Naive thymus-derived CD4-positive, alpha-beta T cell (primary cell): ENCODE measurements at regions not wholly inside any gene's neighbourhood (a gene's known extent, or its start where the extent isn't known, plus 50 kb on each side); places are given as distances from the start of the nearest gene placed in this dataset.
A peak's percentile ranks its signal among the peaks of the same experiment; 100 is the strongest.

Source experiments
- ATAC-seq: fragments of 150-1000 bp; cut with Tn5 transposase; 2 replicates; pipeline ENCODE4 v1.10.0; 2021; ENCODE audit warnings: mild to moderate bottlenecking, moderate library complexity
- CTCF ChIA-PET: fragments of 350-600 bp; sonication (Branson Sonifier 250); formaldehyde crosslinking; loops from one replicate; lab custom pipeline; 2021; ENCODE audit warnings: antibody characterized with exemption; lab: Charles Lee
- POLR2A ChIA-PET: fragments of 350-600 bp; sonication (Branson Sonifier 250); formaldehyde crosslinking; loops from one replicate; lab custom pipeline; 2021; ENCODE audit warnings: antibody characterized with exemption, inconsistent platforms; lab: Charles Lee
- DNase-seq, 9 donors: peaks; one replicate each; pipeline versions ENCODE4 v3.0.0 to v3.0.0-alpha.2; 2020 to 2022; ENCODE audit warnings: mixed read lengths in 1 of 9
- H3K27ac ChIP-seq: one replicate; pipeline ENCODE4 v1.7.0; 2013; ENCODE audit warnings: mild to moderate bottlenecking, low read depth, low read length, moderate library complexity
- H3K27me3 ChIP-seq, 2 donors: one replicate each; pipeline ENCODE4 v1.7.0; 2013; ENCODE audit warnings: low read length in 2 of 2, mild to moderate bottlenecking in 2 of 2, moderate library complexity in 2 of 2; ENCODE audit not compliant: control insufficient read depth in 2 of 2, insufficient read depth in 2 of 2
- H3K36me3 ChIP-seq, 3 experiments: 1 replicate in 2 of 3; 2 replicates in 1 of 3; pipeline ENCODE4 v1.7.0; 2013; ENCODE audit warnings: low read length in 3 of 3, mild to moderate bottlenecking in 3 of 3, moderate library complexity in 1 of 3; ENCODE audit not compliant: insufficient read depth in 3 of 3, control insufficient read depth in 2 of 3
- H3K4me1 ChIP-seq, 2 donors: one replicate each; pipeline ENCODE4 v1.7.0; 2013; ENCODE audit warnings: low read length in 2 of 2, mild to moderate bottlenecking in 2 of 2, moderate library complexity in 1 of 2; ENCODE audit not compliant: control insufficient read depth in 2 of 2, insufficient read depth in 2 of 2
- H3K4me3 ChIP-seq: 2 replicates; pipeline ENCODE4 v1.7.0; 2013; ENCODE audit warnings: mild to moderate bottlenecking, low read length
- H3K9me3 ChIP-seq, 3 experiments: 1 replicate in 2 of 3; 2 replicates in 1 of 3; pipeline ENCODE4 v1.7.0; 2013; ENCODE audit warnings: low read length in 3 of 3; ENCODE audit not compliant: control insufficient read depth in 2 of 3
- H3K27ac Mint-ChIP-seq, 9 donors: one replicate each; pipeline ENCODE4 v1.8.0; 2020 to 2022; ENCODE audit warnings: mixed read lengths in 9 of 9, mild to moderate bottlenecking in 8 of 9, moderate library complexity in 5 of 9, inconsistent platforms in 2 of 9
- H3K27me3 Mint-ChIP-seq, 5 donors: one replicate each; pipeline ENCODE4 v1.8.0; 2021 to 2022; ENCODE audit warnings: mixed read lengths in 5 of 5, mild to moderate bottlenecking in 1 of 5
- H3K36me3 Mint-ChIP-seq, 5 donors: one replicate each; pipeline ENCODE4 v1.8.0; 2020 to 2022; ENCODE audit warnings: mixed read lengths in 5 of 5, mild to moderate bottlenecking in 3 of 5, inconsistent platforms in 1 of 5
- H3K4me1 Mint-ChIP-seq, 7 donors: one replicate each; pipeline ENCODE4 v1.8.0; 2020 to 2022; ENCODE audit warnings: mixed read lengths in 7 of 7, mild to moderate bottlenecking in 3 of 7, inconsistent platforms in 1 of 7
- H3K4me3 Mint-ChIP-seq, 10 donors: one replicate each; pipeline ENCODE4 v1.8.0; 2020 to 2022; ENCODE audit warnings: mild to moderate bottlenecking in 10 of 10, mixed read lengths in 10 of 10, moderate library complexity in 6 of 10, inconsistent platforms in 2 of 10
- H3K9me3 Mint-ChIP-seq, 11 donors: one replicate each; pipeline ENCODE4 v1.8.0; 2020 to 2022; ENCODE audit warnings: mixed read lengths in 11 of 11, mild to moderate bottlenecking in 4 of 11, inconsistent platforms in 1 of 11, moderate library complexity in 1 of 11
- intact Hi-C, 2 donors: fragments of 100-400 bp; cut with micrococcal nuclease; formaldehyde crosslinking; loops; one replicate each; pipeline ENCODE4 v1.15.1; 2023

GRCh38 chr12:124227951-124228711, 66.8 kb upstream of the RFLNA start:
- H3K27me3 ChIP-seq: no peaks in the 10 kb centered on the region
- intact Hi-C loops: no loop called here
- H3K4me3 ChIP-seq: no peak overlapping the region
- ATAC-seq (no peak), DNase-seq (peak in 1 of 9 donors; percentile 8)
- peak overlapping the region in 1 of 10 donors; percentile 33 for H3K4me3 Mint-ChIP-seq
- H3K4me1 ChIP-seq: no peaks in the 10 kb centered on the region
- CTCF ChIA-PET: no interaction called here
- peak overlapping the region in 1 of 9 donors; percentile 60 for H3K27ac Mint-ChIP-seq
- peaks cover 0 to 11% (median 6%) of the 10 kb centered on the region in 11 donors for H3K9me3 Mint-ChIP-seq
- H3K36me3 ChIP-seq: no peaks in the 10 kb centered on the region
- H3K4me1 Mint-ChIP-seq: peaks cover 0 to 11% (median 6%) of the 10 kb centered on the region in 7 donors
- H3K27me3 Mint-ChIP-seq: peaks cover 3 to 22% (median 7%) of the 10 kb centered on the region in 5 donors
- H3K9me3 ChIP-seq: no peaks in the 10 kb centered on the region
- peaks cover 0 to 6% (median 0%) of the 10 kb centered on the region in 5 donors for H3K36me3 Mint-ChIP-seq
- no peak overlapping the region for H3K27ac ChIP-seq
- POLR2A ChIA-PET: no interaction called here

- Mint-ChIP-seq H3K27ac (no peak overlapping the region), H3K36me3 (peaks cover 0 to 6% (median 0%) of the 10 kb centered on the region in 5 donors)
Measured at GRCh38 chr12:124229520-124229919, 65.4 kb upstream of the RFLNA start.

GRCh38 chr12:124230117-124230757, 64.7 kb upstream of the RFLNA start:
- H3K27me3 ChIP-seq: no peaks in the 10 kb centered on the region
- no peak overlapping the region for H3K27ac Mint-ChIP-seq
- intact Hi-C loops: no loop called here
- H3K9me3 ChIP-seq: no peaks in the 10 kb centered on the region
- CTCF ChIA-PET: no interaction called here
- H3K27ac ChIP-seq: no peak overlapping the region
- no peak overlapping the region for H3K4me3 ChIP-seq
- POLR2A ChIA-PET: no interaction called here
- H3K4me1 Mint-ChIP-seq: no peaks in the 10 kb centered on the region
- peaks cover 0 to 19% (median 5%) of the 10 kb centered on the region in 5 donors for H3K27me3 Mint-ChIP-seq
- peaks cover 0 to 6% (median 4%) of the 10 kb centered on the region in 5 donors for H3K36me3 Mint-ChIP-seq
- DNase-seq: no peak
- no peak overlapping the region for H3K4me3 Mint-ChIP-seq
- no peaks in the 10 kb centered on the region for H3K4me1 ChIP-seq
- no peak for ATAC-seq
- H3K36me3 ChIP-seq: no peaks in the 10 kb centered on the region
- H3K9me3 Mint-ChIP-seq: peaks cover 0 to 17% (median 7%) of the 10 kb centered on the region in 11 donors

More at GRCh38 chr12:124229520-124229919, 65.4 kb upstream of the RFLNA start:
- H3K27me3 ChIP-seq: no peaks in the 10 kb centered on the region
- H3K27ac ChIP-seq: no peak overlapping the region
- DNase-seq (no peak), ATAC-seq (no peak)
- no peak overlapping the region for H3K4me3 ChIP-seq
- POLR2A ChIA-PET: no interaction called here
- no peaks in the 10 kb centered on the region for H3K9me3 ChIP-seq
- peaks cover 0 to 11% (median 6%) of the 10 kb centered on the region in 11 donors for H3K9me3 Mint-ChIP-seq
- H3K27me3 Mint-ChIP-seq: peaks cover 0 to 20% (median 5%) of the 10 kb centered on the region in 5 donors
- intact Hi-C loops: no loop called here
- H3K4me1 ChIP-seq: no peaks in the 10 kb centered on the region
- H3K4me3 Mint-ChIP-seq: no peak overlapping the region
- CTCF ChIA-PET: no interaction called here
- no peaks in the 10 kb centered on the region for H3K4me1 Mint-ChIP-seq
- H3K36me3 ChIP-seq: no peaks in the 10 kb centered on the region

GRCh38 chr12:124230789-124231188, 64.1 kb upstream of the RFLNA start:
- peaks cover 0 to 17% (median 7%) of the 10 kb centered on the region in 11 donors for H3K9me3 Mint-ChIP-seq
- DNase-seq (no peak), ATAC-seq (no peak)
- ChIA-PET CTCF (no interaction called here), POLR2A (no interaction called here)
- intact Hi-C loops: no loop called here
- Histone ChIP-seq H3K4me1 (no peaks in the 10 kb centered on the region), H3K4me3 (no peak overlapping the region), H3K27me3 (no peaks in the 10 kb centered on the region), H3K36me3 (no peaks in the 10 kb centered on the region), H3K9me3 (no peaks in the 10 kb centered on the region), H3K27ac (no peak overlapping the region)
- peaks cover 0 to 19% (median 5%) of the 10 kb centered on the region in 5 donors for H3K27me3 Mint-ChIP-seq
- no peaks in the 10 kb centered on the region for H3K4me1 Mint-ChIP-seq
- no peak overlapping the region for H3K4me3 Mint-ChIP-seq
- H3K27ac Mint-ChIP-seq: no peak overlapping the region
- peaks cover 0 to 6% (median 4%) of the 10 kb centered on the region in 5 donors for H3K36me3 Mint-ChIP-seq

DNA sequence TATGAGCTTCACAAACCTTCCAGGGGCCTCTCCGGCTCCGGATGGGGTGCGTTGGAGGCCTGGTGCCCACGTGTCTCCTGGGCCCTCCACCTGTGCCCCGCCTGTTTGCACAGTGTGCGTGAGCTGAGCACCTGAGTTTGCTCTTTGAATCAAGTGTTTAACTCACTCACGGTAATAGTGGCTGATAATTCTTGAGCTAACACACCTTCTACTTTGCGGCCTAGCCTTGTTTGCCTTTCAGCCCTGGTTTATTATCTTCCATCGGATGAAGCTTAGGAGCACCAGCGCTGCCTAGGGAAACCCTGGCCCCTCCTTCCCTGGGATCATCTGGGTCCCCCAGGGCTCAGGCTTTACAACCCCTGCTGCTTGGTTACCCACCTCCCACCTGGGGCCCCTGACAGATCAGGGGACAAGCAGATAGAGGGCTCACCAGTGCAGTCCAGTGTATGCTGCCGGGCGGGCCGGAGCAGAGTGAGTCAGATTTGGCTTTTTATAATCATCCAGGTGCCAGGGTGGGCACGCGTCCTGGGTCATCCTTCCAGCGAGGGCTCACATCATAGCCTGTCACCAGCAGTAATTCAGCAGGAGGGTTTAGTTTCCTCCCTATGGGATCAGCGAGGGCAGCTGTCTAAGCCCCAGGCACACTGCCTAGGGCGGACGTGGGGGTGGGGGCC, 62.8 kb upstream of the RFLNA start:
- H3K4me1 Mint-ChIP-seq: no peaks in the 10 kb centered on the region
- H3K27ac ChIP-seq: no peak overlapping the region
- intact Hi-C loops: no loop called here
- H3K4me3 ChIP-seq: no peak overlapping the region
- DNase-seq (no peak), ATAC-seq (no peak)
- no peak overlapping the region for H3K4me3 Mint-ChIP-seq
- H3K4me1 ChIP-seq: no peaks in the 10 kb centered on the region
- no peaks in the 10 kb centered on the region for H3K27me3 ChIP-seq
- POLR2A ChIA-PET: no interaction called here
- H3K27me3 Mint-ChIP-seq: peaks cover 0 to 14% (median 5%) of the 10 kb centered on the region in 5 donors
- H3K9me3 Mint-ChIP-seq: peaks cover 0 to 17% (median 7%) of the 10 kb centered on the region in 11 donors
- no peaks in the 10 kb centered on the region for H3K9me3 ChIP-seq
- CTCF ChIA-PET: no interaction called here
- H3K36me3 ChIP-seq: no peaks in the 10 kb centered on the region
- peaks cover 0 to 6% (median 4%) of the 10 kb centered on the region in 5 donors for H3K36me3 Mint-ChIP-seq
- H3K27ac Mint-ChIP-seq: no peak overlapping the region

- no peaks in the 10 kb centered on the region for H3K36me3 ChIP-seq
- Mint-ChIP-seq H3K9me3 (peaks cover 0 to 17% (median 7%) of the 10 kb centered on the region in 11 donors), H3K4me3 (no peak overlapping the region), H3K4me1 (no peaks in the 10 kb centered on the region), H3K27ac (no peak overlapping the region), H3K36me3 (peaks cover 0 to 6% (median 4%) of the 10 kb centered on the region in 5 donors), H3K27me3 (peaks cover 0 to 14% (median 5%) of the 10 kb centered on the region in 5 donors)
- H3K4me3 ChIP-seq: no peak overlapping the region
- ATAC-seq (no peak), DNase-seq (no peak)
- H3K27ac ChIP-seq: no peak overlapping the region
- no peaks in the 10 kb centered on the region for H3K4me1 ChIP-seq
- intact Hi-C loops: no loop called here
- H3K9me3 ChIP-seq: no peaks in the 10 kb centered on the region
- CTCF ChIA-PET: no interaction called here
- POLR2A ChIA-PET: no interaction called here
- no peaks in the 10 kb centered on the region for H3K27me3 ChIP-seq
Measured at GRCh38 chr12:124232654-124232987, 62.3 kb upstream of the RFLNA start.
